GM12892 (cell line): ENCODE measurements at regions not wholly inside any gene's neighbourhood (a gene's known extent, or its start where the extent isn't known, plus 50 kb on each side); places are given as distances from the start of the nearest gene placed in this dataset.
"Not testable (repeated sequence)": the region's sequence is repeated elsewhere in the genome, so short reads cannot be mapped to it uniquely, and the experiment has no call there.

Experiments
- DNase-seq: peaks from one replicate; pipeline ENCODE4 v3.0.0; 2011; ENCODE audit not compliant: insufficient read length
- FAIRE-seq: peaks from 2 replicates; lab custom pipeline; 2011; peaks lifted over from hg19 to GRCh38; lab: Jason Lieb, UNC
- POLR2A ChIP-seq: IDR thresholded peaks from 2 replicates; pipeline ENCODE4 v1.6.1; 2011; ENCODE audit warnings: low read depth, low read length, control low read depth
- POLR2AphosphoS5 ChIP-seq: IDR thresholded peaks from 2 replicates; pipeline ENCODE4 v1.6.1; 2011; ENCODE audit warnings: low read depth, low read length, control low read depth
- TAF1 ChIP-seq: IDR thresholded peaks from 2 replicates; pipeline ENCODE4 v1.6.1; 2011; ENCODE audit warnings: low read depth, mild to moderate bottlenecking, control low read depth, low read length, borderline replicate concordance

- FAIRE-seq = no peak
- no peak for DNase-seq
Measured at GRCh38 chr2:56025469-56026193, 102.0 kb upstream of the EFEMP1 start.

GRCh38 chr2:56026828-56027227 lies 103.2 kb upstream of the EFEMP1 start:
- FAIRE-seq (no peak), DNase-seq (no peak)
- TF ChIP-seq POLR2A (no peak), POLR2AphosphoS5 (no peak), TAF1 (no peak)

More at GRCh38 chr2:56025469-56026193, 102.0 kb upstream of the EFEMP1 start:
- TF ChIP-seq POLR2A = no peak
- no peak for TF ChIP-seq POLR2AphosphoS5
- no peak for TF ChIP-seq TAF1

- no peak for TF ChIP-seq POLR2A
- no peak for TF ChIP-seq TAF1
- no peak for TF ChIP-seq POLR2AphosphoS5
- FAIRE-seq = no peak
- DNase-seq = no peak
Measured at GRCh38 chr2:56030062-56030461, 106.5 kb upstream of the EFEMP1 start.

GRCh38 chr2:56030901-56031300 lies 107.3 kb upstream of the EFEMP1 start:
- FAIRE-seq (no peak), DNase-seq (no peak)
- TF ChIP-seq POLR2AphosphoS5 (no peak), POLR2A (no peak), TAF1 (no peak)

- FAIRE-seq (no peak), DNase-seq (no peak)
- TF ChIP-seq TAF1 (no peak), POLR2A (no peak), POLR2AphosphoS5 (no peak)
Measured at GRCh38 chr2:56034258-56034657, 110.7 kb upstream of the EFEMP1 start.

GRCh38 chr2:56040189-56040588 lies 116.6 kb upstream of the EFEMP1 start:
- DNase-seq = no peak
- no peak for FAIRE-seq
- no peak for TF ChIP-seq POLR2A
- TF ChIP-seq POLR2AphosphoS5 = no peak
- TF ChIP-seq TAF1 = no peak

- FAIRE-seq (no peak), DNase-seq (no peak)
- TF ChIP-seq POLR2AphosphoS5 (no peak), TAF1 (no peak), POLR2A (no peak)
Measured at GRCh38 chr2:56040834-56041233, 117.3 kb upstream of the EFEMP1 start.

- FAIRE-seq = no peak
- no peak for TF ChIP-seq POLR2AphosphoS5
- no peak for TF ChIP-seq POLR2A
- TF ChIP-seq TAF1 = no peak
- no peak for DNase-seq
Measured at GRCh38 chr2:56047136-56047535, 123.6 kb upstream of the EFEMP1 start.

GRCh38 chr2:56049233-56049845 lies 125.8 kb upstream of the EFEMP1 start:
- FAIRE-seq (no peak), DNase-seq (no peak)
- TF ChIP-seq TAF1 (no peak), POLR2A (no peak), POLR2AphosphoS5 (no peak)

GRCh38 chr2:56053679-56054078 lies 130.1 kb upstream of the EFEMP1 start:
- TF ChIP-seq POLR2A = no peak
- no peak for TF ChIP-seq POLR2AphosphoS5
- TF ChIP-seq TAF1 = no peak
- no peak for DNase-seq
- no peak for FAIRE-seq

- FAIRE-seq (no peak), DNase-seq (no peak)
- TF ChIP-seq POLR2AphosphoS5 (no peak), TAF1 (no peak), POLR2A (no peak)
Measured at GRCh38 chr2:56055405-56055804, 128.4 kb upstream of the CCDC85A start.

- FAIRE-seq, DNase-seq: not testable (repeated sequence)
Measured at GRCh38 chr2:56061327-56061726, 122.5 kb upstream of the CCDC85A start.

GRCh38 chr2:56068746-56069145 lies 115.0 kb upstream of the CCDC85A start:
- FAIRE-seq = no peak
- no peak for DNase-seq
- TF ChIP-seq TAF1 (no peak), POLR2AphosphoS5 (no peak), POLR2A (no peak)
